ENCODE measurements at regions not wholly inside any gene's neighbourhood (a gene's known extent, or its start where the extent isn't known, plus 50 kb on each side); places are given as distances from the start of the nearest gene placed in this dataset.

GRCh38 chr2:83386549-83386948 lies 1072.5 kb downstream of the SUCLG1 start:
- no peak for TF ChIP-seq EZH2 (IDR thresholded peaks at IDR 0.05; ENCODE audit: borderline replicate concordance, low read depth, low read length, severe bottlenecking)
- TF ChIP-seq CTCF (IDR thresholded peaks at IDR 0.05; ENCODE audit: borderline replicate concordance, extremely low read depth, low read length, poor library complexity, severe bottlenecking) = no peak
